Dedifferentiated amniotic fluid mesenchymal stem cell (primary cell): ENCODE measurements at regions not wholly inside any gene's neighbourhood (a gene's known extent, or its start where the extent isn't known, plus 50 kb on each side); places are given as distances from the start of the nearest gene placed in this dataset.

ENCODE experiments used
- DNase-seq: peaks from one replicate; pipeline ENCODE4 v3.0.0-alpha.2; 2016; ENCODE audit errors: extremely low spot score

DNA sequence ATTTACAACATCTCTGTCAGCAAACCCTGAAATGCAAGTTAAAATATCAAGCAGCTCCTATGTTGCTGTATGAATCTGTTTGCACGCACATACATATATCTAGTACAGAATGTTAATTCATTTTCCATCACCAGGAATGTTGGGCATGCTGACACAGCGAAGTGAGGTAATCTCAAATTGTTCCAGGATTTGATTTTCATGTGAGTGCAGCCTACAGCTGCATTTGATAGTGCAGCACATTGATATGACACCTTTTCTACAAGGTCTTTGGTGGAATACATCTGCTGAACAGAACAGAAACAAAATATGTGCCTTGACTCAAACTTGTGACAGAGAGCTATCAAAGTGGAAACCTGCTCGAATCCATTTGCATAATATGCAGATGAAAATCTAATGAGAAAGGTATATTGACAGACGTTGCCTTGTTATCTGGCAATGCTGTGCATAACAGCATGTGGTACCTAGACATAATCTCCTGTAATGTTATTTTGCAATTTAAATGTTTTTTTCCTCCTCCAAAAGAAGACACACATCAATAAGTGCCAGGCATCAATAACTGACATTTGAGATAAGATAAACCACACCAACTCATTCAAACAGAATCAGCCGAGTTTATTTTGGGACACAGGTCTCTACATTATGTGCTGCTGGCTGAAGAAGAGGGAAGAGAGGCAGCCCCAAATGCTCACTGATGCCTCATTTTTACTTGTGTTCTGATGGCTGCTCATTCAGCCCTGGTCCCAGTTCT is 512.2 kb downstream of the ZNF608 start:
- no peak for DNase-seq

DNA sequence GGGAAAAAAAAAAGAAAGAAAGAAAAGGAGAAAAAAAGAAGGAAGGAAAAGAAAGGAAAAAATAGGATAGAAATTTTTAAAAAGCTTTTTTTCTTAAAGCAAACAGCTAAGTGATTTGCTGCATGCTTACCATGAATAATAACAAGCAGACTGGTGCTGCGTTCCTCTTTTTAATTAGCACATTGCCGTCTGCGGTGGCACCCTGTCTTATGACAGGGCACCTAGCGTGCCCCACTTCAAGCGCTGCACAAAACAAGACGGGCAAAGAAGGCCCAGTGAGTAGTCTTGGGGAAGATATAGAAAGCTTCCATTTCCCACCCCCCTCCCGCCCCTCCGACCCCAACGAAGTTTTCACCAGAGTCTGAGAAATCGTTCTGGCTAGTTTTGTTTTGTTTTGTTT is 513.9 kb downstream of the ZNF608 start:
- no peak for DNase-seq

DNA sequence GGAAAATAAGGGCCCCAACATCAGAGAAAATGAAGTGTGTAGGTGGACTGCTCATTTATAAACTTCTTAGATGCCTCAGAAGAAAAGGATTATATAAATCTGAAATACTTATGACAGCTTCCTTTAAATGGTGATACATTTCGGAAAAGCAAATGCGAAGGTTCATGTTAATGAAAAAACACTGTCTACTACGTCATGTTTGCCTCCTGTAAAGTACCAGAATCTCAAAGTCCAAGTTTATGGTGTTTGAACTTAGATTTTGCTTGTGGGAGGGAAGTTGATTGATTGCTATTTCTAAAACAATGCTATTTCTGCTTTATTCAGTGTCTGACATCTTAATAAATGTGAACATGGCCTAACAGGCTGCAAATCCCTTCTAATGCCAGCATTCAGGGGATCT is 514.6 kb downstream of the ZNF608 start:
- DNase-seq, result no peak

DNA sequence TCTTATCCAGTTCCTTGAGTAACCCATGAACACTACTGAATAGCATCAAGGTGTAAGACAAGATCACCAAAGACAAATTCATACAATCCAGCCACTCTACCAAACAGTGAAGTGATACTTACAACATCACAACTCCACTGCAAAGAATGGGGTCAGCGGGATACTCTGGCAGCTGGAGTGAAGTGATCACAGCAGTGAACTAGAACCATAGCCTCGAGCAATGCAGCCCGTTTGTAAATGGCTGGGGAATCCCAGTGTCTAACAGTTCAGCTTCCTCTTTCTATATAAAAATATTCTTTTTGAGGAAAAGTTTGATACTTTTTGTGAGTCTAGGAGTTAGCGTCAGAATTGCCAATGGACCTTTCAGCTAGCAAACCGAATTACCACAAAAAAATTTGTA is 515.2 kb downstream of the ZNF608 start:
- DNase-seq, result no peak

DNA sequence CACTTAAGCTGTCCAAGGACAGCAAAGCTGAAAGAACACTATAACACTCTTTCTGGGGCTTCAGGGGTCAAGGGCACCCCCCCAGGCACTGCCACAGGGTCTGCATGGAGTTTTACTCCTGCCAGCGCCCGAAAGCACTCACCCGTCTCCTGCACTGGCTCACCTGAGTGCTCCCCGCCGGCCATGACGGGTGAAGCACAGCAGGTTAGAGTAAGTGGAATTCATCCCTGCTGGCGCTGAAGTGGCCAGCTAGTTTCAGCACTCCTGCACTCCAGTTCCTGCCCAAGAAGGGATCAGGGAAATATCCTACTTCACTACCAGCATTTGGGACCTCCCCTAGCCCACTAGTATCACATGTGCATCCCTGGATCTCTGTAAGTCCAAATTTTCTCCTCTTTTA is 516.0 kb downstream of the ZNF608 start:
- DNase-seq, result no peak

DNA sequence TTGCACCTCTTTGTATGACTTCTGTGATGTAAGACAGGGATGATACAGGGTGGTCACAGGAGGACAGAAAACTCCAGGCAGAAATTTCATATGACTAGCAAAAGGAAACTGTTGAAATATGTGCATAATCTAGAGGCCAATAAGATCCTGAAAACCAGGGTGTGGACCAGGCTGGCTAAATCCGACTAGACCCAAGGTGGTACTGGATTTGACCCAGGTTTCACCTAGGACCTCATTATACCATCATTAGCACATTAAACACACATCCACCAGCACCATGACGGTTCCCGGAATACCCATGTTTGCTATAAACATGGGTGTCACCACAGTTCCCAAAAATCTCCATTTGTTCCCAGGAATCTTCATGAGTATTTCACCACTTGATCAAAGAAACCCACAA is 517.1 kb downstream of the ZNF608 start:
- DNase-seq, result no peak

DNA sequence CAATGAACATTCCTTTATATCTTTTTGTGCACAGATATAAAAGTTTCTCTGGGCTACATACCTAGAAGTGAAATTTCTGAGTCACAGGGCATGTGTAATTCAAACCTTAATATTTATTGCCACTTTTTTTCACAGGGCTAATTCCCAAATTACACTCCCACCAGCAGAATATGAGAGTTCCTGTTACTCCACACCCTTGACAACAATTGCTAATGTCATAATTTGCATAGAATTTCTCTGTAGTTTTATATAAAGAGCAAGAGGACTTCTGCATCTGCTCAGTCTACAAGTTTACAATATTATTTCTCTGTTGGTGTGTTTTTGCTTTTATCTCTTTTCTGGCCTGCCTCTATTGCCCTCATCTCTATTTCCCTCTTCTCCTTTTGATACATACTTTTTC is 518.5 kb downstream of the ZNF608 start:
- DNase-seq, result no peak

DNA sequence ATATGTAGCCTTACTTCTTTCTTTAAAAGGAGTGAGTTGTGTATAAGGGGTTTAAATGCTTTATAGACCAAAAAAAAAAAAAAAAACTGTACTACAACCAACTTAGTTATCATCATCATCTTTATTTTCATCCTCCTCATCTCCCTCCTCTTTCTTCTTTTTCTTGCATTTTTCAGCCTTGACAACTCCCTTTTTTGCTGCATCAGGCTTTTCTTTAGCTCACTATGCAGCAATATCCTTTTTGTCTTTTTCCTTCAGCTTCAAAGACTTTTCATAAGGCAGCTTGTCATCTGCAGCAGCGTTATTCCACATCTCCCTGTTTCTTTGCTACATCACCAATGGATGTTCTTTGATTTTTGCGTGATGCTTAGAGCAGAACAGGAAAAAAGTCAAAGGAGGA is 526.0 kb downstream of the ZNF608 start:
- DNase-seq, result no peak

DNA sequence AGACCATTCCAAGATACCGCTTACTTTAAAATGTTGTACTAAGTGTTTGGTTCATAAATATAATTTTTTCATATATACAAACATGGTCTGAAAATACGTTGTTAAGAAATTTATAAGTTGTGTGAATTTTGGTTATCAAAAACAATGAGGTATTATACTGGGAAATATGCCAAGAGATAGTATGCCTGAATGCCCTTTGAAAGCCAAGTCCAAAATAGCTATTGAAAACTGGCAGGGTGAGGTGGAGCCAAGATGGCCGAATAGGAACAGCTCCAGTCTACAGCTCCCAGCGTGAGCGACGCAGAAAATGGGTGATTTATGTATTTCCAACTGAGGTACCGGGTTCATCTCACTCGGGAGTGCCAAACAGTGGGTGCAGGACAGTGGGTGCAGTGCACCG is 533.5 kb downstream of the ZNF608 start:
- no peak for DNase-seq

DNA sequence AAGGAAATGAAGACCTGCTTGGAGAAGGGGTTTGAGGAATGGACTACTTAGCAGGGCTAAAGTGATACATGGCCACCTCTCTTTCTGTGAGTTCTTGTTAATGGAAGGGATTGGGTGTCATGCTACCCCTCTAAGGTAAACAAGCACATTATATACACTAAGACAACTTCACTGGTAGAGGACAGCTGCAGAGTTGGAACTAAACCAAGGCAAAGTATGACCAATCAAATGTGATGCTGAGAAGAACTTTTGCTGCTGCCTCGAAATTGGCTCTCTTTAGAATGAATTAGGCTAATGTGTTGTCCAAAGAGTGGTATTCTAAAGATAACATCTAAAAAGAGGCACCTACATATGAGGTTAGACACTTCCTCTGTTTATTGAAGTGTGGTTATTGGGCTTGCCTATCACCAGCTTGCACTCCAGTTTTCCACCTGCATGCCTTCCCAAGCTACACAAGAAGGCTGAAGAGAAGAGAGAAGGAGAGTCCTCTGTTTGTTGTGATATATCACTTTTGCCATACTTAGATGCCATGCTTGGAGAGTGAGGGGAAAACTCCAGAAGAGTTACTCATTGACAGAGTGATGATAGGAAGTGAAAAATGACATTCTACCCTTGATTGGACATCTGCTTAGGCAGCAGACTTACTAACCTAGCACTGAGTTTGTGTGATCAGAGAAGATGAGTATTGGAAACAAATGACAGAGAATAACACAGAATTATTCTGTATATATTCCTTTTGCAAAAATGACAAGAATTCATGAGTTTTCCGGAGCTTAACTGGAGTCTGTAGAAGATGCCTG is 536.1 kb downstream of the ZNF608 start:
- no peak for DNase-seq

DNA sequence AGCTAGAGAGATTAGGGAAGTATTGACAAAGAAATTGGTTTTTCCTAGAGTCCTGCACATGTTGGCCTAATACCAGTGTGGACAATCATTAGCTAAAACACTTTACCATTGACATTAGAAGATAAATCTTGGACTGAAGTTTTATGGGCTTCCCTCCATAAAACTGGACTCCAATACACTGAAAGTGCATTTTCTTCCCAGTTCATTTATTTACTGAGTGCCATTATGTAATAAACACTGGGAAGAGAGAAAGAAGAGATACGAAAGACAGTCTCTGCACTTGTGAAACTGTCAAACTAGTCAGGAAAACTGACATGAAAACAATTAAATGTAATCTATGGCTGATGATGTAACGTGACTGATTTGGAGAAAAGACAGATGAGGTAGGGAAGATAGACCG is 539.3 kb downstream of the ZNF608 start:
- DNase-seq, result no peak

DNA sequence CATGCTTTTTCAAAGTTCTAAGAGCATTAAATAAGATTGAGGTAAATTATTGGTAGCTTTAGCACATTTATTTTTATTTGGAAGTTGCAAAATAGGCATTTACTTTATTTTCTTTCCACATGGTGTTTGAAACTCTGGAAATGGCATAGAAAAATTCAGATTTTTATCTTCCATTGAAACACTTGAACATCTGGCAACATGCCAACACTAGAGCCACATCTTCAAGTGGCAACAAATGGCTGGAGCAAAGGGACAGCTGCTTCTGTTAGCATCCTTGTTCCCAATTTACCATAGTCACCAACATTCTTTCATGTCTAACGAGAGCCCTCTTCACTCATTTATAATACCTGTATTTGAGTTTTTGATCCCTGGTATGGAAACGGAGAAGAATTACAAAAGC is 539.9 kb downstream of the ZNF608 start:
- no peak for DNase-seq

DNA sequence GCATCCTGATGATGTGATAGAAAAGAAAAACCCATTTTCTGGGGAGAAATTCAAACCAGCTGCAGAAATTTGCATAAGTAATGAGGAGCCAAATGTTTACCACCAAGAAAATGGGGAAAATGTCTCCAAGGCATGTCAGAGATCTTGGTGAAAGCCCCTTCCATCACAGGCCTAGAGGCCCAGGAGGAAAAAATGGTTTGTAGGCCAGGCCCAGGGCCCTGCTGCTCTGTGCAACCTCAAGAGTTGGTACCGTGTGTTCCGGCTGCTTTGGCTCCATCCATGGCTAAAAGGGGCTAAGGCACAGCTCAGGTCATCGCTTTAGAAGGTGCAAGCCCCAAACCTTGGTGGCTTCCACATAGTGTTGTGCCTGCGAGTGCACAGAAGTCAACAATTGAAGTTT is 543.1 kb downstream of the ZNF608 start:
- no peak for DNase-seq

DNA sequence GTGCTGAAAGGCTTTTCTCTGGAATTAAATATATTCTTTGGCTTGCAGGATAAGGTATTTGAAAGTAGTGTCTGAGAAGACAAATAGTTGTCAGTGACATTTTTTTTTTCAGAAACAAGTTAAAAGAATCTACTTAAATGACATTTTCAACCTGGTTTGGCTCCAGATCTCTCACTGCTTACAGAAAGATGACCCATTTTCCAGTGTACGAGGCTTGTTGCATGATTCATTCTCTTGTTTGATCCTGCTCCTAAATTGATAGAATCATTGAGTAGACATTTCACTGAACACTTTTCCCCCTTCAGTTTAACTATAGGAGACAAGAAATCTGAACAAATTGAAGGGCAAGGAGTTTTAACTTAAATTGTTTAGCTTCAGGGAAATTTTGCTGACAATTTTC is 546.1 kb downstream of the ZNF608 start:
- no peak for DNase-seq

DNA sequence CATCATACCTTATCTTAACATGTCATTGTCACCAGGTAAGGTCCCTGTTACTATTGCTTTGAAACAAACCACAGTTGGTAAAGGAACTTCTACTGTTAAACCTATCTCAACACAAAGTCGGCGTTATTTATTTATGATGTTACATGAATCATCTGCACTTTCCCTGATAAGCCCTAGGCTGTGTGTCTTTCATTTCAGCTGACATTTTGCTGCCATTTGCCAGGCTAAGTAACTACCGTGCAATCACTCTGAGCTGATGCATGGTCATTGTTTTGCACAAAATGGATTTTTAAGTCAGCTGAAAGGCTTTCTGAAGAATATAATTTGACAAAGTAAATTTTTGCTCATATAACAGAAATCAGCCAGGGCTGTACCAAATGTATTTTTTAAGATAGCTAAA is 546.5 kb downstream of the ZNF608 start:
- DNase-seq, result no peak

DNA sequence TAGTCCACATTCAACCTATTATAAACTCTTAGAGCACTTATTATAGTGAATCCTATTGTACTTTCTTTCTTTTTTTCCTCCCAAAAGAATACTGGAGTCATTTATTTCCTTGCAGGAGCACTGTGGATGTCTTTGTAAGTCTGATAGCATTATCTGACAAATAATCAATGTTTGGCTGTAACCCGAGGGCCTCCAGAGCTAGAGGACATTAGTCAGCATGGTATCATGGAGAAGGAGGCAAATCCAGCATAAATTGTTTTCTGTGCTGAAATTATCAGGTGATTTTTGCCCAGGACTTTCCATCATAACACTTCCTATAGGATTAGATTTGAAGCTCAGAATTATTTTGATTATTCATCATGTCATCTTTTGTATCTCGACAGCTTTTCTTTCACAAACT is 551.0 kb downstream of the ZNF608 start:
- no peak for DNase-seq

DNA sequence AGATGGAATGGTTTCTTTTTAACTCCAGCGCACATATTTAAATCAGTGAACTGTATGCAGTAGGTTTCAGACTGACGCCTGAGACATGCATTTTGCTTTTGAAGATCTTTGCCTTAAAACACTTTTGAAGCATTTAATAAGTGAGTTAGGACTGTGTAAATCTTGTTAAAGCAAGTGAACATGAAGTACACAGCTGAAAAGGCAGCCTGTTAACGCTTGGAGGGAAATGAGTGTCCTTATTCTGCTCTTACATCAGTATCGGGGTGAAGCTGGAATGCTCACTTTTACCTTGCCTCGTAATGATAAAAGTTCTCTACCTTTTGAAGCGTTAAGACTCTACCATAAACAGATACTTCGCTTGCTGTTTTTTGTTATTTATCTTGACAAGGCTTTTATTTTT is 552.2 kb downstream of the ZNF608 start:
- no peak for DNase-seq

DNA sequence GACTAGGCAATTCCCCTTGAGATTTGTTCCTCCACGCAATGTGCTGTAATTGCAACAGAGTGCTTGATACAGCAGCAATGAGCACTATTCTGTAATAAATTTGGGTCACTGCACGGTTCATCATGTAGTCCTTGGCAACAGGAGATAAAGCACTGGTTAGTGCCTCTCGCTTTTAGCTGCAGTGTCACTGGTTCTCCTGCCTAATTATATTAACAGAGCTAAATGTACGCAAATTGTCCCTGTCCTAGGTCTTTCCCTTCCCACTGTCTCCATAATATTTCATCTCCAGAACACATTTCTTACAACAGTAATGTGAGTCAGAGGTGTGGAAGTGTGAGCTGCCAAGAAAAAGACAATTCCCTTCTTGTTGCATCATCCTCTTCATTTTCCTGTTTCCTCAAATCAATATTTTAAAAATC is 553.1 kb downstream of the ZNF608 start:
- DNase-seq, result peak; percentile 49

DNA sequence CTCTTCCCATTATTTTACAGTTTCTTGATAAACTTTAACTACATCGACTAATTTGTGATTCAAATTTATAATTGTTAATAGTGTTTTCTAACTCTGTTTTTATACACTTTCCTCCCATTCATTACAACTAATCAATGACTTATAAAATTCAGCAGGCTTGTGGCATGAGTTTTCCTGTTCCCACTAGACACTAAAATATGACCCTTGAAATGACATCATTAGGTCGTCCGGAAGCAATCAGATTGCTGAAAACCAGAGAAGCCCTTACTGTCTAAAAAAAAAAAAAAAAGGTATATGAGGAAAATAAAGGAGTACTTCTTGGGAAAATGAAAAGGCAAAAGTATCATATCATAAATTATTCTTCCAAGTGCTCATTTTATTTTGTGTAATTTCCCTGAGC is 553.7 kb downstream of the ZNF608 start:
- no peak for DNase-seq

DNA sequence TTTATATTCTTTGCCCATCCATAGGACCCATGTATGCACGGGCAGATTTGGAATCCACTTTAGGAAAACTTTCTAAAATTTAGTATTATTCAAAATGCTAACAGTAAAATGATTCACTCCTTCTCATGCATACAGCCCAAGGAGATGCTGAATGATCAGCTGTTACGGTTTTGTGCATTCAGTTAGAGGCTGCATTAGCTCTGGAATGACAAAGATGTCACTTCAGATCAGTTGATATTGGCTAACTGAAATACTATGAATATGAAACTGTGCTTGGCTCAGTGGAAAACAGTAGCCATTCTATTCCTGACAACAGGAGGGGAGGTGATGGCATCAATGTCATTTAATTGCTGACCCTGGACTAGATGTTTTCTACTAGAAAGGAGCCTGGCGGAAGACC is 560.7 kb downstream of the ZNF608 start:
- no peak for DNase-seq

DNA sequence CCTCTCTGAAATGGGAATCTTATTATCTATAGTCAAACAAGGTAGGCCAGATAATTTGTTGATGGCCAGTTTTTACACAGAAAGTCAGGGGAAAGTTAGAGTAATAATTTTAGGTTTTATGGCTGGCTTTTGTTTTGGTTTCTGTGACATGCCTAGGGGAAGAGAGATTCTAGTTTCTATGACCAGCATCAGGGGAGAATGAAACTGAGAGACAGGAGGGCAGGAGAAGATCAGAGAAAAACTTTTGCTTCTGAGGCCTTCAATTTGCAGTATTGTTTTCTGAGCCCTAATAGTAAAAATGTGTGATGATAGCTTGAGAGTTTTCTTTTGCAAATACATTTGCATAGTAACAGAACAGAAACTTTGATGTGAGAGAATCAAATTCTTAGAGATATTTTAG is 564.3 kb downstream of the ZNF608 start:
- DNase-seq, result no peak

DNA sequence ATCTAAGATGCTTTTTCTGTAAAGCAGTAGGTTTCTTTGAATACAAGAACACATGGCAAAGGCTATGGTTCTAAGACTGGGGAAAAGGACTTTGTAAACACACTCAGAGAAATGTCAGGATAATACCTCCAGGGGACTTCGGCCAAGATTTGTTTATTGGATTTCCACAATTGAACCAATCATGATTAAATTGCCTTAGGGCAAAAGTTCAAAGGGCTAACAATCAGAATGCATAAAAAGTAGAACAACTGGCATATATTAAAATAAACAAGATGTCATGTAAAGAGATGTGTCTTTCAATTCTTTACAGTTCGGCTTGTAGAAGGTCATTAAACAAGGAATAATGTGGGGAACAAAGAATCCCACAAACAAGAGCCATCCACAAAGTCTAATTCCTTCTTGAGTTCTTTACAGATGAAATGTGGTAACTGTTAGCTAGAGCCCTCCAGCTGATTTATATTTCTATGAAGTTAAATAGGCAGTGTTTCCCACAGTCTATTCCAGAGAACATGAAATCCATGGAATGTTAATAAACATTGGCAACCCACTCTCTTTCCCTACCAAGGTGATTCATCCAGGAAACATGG is 565.5 kb downstream of the ZNF608 start:
- DNase-seq, result peak; percentile 48

DNA sequence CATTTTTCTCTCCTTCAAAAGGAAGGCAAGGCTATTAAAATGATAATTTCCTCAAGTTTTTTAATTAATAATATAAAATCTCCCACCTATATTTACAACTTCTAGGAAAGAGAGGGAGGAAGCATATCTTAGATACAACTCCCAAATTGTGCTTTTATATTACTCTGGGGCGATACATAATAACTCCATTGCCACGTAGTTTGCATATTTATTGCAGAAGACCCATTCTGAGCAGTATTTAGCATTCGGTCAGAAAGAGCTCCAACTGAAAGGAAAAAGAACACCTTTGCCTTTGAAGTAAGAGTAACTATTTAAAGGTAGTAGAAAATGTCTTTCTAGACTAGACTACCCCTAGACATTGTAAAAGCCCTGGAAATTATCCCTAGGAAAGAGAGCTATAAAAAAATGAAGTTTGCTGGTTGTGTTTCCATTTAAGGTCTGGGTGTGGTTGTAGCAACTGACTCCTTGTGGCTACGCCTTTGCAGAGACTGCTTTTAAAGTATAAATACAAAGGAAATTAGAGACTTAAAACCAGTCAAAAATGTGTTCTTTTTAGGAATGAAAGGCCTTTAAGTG is 566.1 kb downstream of the ZNF608 start:
- no peak for DNase-seq
